Astrocyte (in vitro differentiated cells and primary cell): ENCODE measurements at regions not wholly inside any gene's neighbourhood (a gene's known extent, or its start where the extent isn't known, plus 50 kb on each side); places are given as distances from the start of the nearest gene placed in this dataset.

ENCODE experiments used
- DNase-seq: peaks from one replicate; pipeline ENCODE4 v3.0.0-alpha.2; 2010; ENCODE audit warnings: low read depth
- FAIRE-seq: peaks from 2 replicates; lab custom pipeline; 2011; peaks lifted over from hg19 to GRCh38; lab: Jason Lieb, UNC
- H2AFZ ChIP-seq: 2 replicates; pipeline ENCODE4 v1.6.0; 2012; ENCODE audit warnings: low read depth, low read length, inconsistent platforms
- H3K27ac ChIP-seq: 2 replicates; pipeline ENCODE4 v1.5.1; 2011; ENCODE audit warnings: low read depth, low read length, inconsistent platforms
- H3K27me3 ChIP-seq: 2 replicates; pipeline ENCODE4 v1.6.0; 2011; ENCODE audit warnings: low read length, inconsistent platforms; ENCODE audit not compliant: insufficient read depth
- H3K36me3 ChIP-seq: 2 replicates; pipeline ENCODE4 v1.5.1; 2011; ENCODE audit warnings: low read length, inconsistent platforms; ENCODE audit not compliant: insufficient read depth
- H3K4me1 ChIP-seq: 2 replicates; pipeline ENCODE4 v1.5.1; 2011; ENCODE audit warnings: low read length, inconsistent platforms; ENCODE audit not compliant: insufficient read depth
- H3K4me2 ChIP-seq: 2 replicates; pipeline ENCODE4 v1.6.0; 2012; ENCODE audit warnings: low read length, inconsistent platforms
- H3K4me3 ChIP-seq: 2 replicates; pipeline ENCODE4 v1.5.1; 2011; ENCODE audit warnings: low read depth, mild to moderate bottlenecking, low read length, inconsistent platforms; ENCODE audit not compliant: insufficient read depth
- H3K79me2 ChIP-seq: 2 replicates; pipeline ENCODE4 v1.6.0; 2012; ENCODE audit warnings: mild to moderate bottlenecking, low read length, inconsistent platforms; ENCODE audit not compliant: insufficient read depth
- H3K9ac ChIP-seq: 2 replicates; pipeline ENCODE4 v1.6.0; 2012; ENCODE audit warnings: mild to moderate bottlenecking, low read length, inconsistent platforms
- H3K9me3 ChIP-seq: 2 replicates; pipeline ENCODE4 v1.5.1; 2012; ENCODE audit warnings: low read depth, mild to moderate bottlenecking, low read length, inconsistent platforms; ENCODE audit not compliant: insufficient read depth
- H4K20me1 ChIP-seq: 2 replicates; pipeline ENCODE4 v1.6.0; 2012; ENCODE audit warnings: low read length, inconsistent platforms; ENCODE audit not compliant: insufficient read depth
- H3K27ac Mint-ChIP-seq: one replicate; pipeline ENCODE4 v1.8.0; 2021; ENCODE audit warnings: mild to moderate bottlenecking, mixed read lengths; ENCODE audit not compliant: unreplicated experiment
- H3K27me3 Mint-ChIP-seq: one replicate; pipeline ENCODE4 v1.8.0; 2021; ENCODE audit warnings: low read depth, mixed read lengths; ENCODE audit not compliant: unreplicated experiment
- H3K36me3 Mint-ChIP-seq: one replicate; pipeline ENCODE4 v1.8.0; 2021; ENCODE audit warnings: low read depth, mixed read lengths; ENCODE audit not compliant: unreplicated experiment
- H3K4me1 Mint-ChIP-seq: one replicate; pipeline ENCODE4 v1.8.0; 2021; ENCODE audit warnings: low read depth, mixed read lengths; ENCODE audit not compliant: unreplicated experiment
- H3K4me3 Mint-ChIP-seq: one replicate; pipeline ENCODE4 v1.8.0; 2021; ENCODE audit warnings: mild to moderate bottlenecking, moderate library complexity, mixed read lengths; ENCODE audit not compliant: unreplicated experiment
- H3K9me3 Mint-ChIP-seq: one replicate; pipeline ENCODE4 v1.8.0; 2021; ENCODE audit warnings: mild to moderate bottlenecking, mixed read lengths; ENCODE audit not compliant: unreplicated experiment
- CTCF ChIP-seq: IDR thresholded peaks from 2 replicates; pipeline ENCODE4 v1.5.1; 2011; ENCODE audit warnings: low read depth, mild to moderate bottlenecking, inconsistent platforms, low read length, moderate library complexity; ENCODE audit not compliant: insufficient read depth
- EZH2 ChIP-seq: IDR thresholded peaks from 2 replicates; pipeline ENCODE4 v1.6.1; 2012; ENCODE audit warnings: mild to moderate bottlenecking, low read length, inconsistent platforms; ENCODE audit not compliant: insufficient read depth

- FAIRE-seq = no peak
- TF ChIP-seq CTCF = no peak
Observed at GRCh38 chr4:14233126-14233525, 605.6 kb upstream of the BOD1L1 start.

GRCh38 chr4:14234307-14234706, 606.8 kb upstream of the BOD1L1 start:
- Histone ChIP-seq H3K27ac (no peak overlapping the region), H3K4me2 (no peak overlapping the region), H3K79me2 (no peaks in the 10 kb centered on the region), H3K9ac (no peak overlapping the region), H3K9me3 (no peaks in the 10 kb centered on the region), H2AFZ (no peak overlapping the region), H3K36me3 (no peaks in the 10 kb centered on the region), H4K20me1 (no peaks in the 10 kb centered on the region), H3K4me3 (no peak overlapping the region), H3K27me3 (no peaks in the 10 kb centered on the region), H3K4me1 (no peaks in the 10 kb centered on the region)
- H3K27ac Mint-ChIP-seq = no peak overlapping the region
- DNase-seq (no peak), FAIRE-seq (no peak)
- H3K9me3 Mint-ChIP-seq = peaks cover 6% of the 10 kb centered on the region
- no peak overlapping the region for H3K4me3 Mint-ChIP-seq
- peaks cover 3% of the 10 kb centered on the region for H3K27me3 Mint-ChIP-seq
- TF ChIP-seq EZH2 (no peak), CTCF (no peak)
- no peaks in the 10 kb centered on the region for H3K4me1 Mint-ChIP-seq
- no peaks in the 10 kb centered on the region for H3K36me3 Mint-ChIP-seq

More at GRCh38 chr4:14233126-14233525, 605.6 kb upstream of the BOD1L1 start:
- Histone ChIP-seq H3K36me3 (no peaks in the 10 kb centered on the region), H3K4me1 (no peaks in the 10 kb centered on the region), H2AFZ (no peak overlapping the region), H4K20me1 (no peaks in the 10 kb centered on the region), H3K9ac (no peak overlapping the region), H3K4me3 (no peak overlapping the region), H3K4me2 (no peak overlapping the region), H3K27ac (no peak overlapping the region), H3K9me3 (no peaks in the 10 kb centered on the region), H3K79me2 (no peaks in the 10 kb centered on the region), H3K27me3 (no peaks in the 10 kb centered on the region)
- Mint-ChIP-seq H3K36me3 (no peaks in the 10 kb centered on the region), H3K27ac (no peak overlapping the region), H3K4me1 (no peaks in the 10 kb centered on the region), H3K9me3 (peaks cover 6% of the 10 kb centered on the region), H3K4me3 (no peak overlapping the region), H3K27me3 (peaks cover 6% of the 10 kb centered on the region)
- DNase-seq = no peak

- H4K20me1 ChIP-seq = no peaks in the 10 kb centered on the region
- no peaks in the 10 kb centered on the region for H3K79me2 ChIP-seq
- H3K9me3 ChIP-seq = no peaks in the 10 kb centered on the region
- TF ChIP-seq EZH2 (no peak), CTCF (no peak)
- no peak overlapping the region for H3K4me3 ChIP-seq
- H3K27me3 Mint-ChIP-seq = no peaks in the 10 kb centered on the region
- H3K9me3 Mint-ChIP-seq = peaks cover 6% of the 10 kb centered on the region
- H3K4me3 Mint-ChIP-seq = no peak overlapping the region
- H2AFZ ChIP-seq = no peak overlapping the region
- H3K27ac Mint-ChIP-seq = no peak overlapping the region
- no peak overlapping the region for H3K9ac ChIP-seq
- no peaks in the 10 kb centered on the region for H3K36me3 ChIP-seq
- DNase-seq = no peak
- no peaks in the 10 kb centered on the region for H3K4me1 ChIP-seq
- no peaks in the 10 kb centered on the region for H3K36me3 Mint-ChIP-seq
- no peak for FAIRE-seq
- no peaks in the 10 kb centered on the region for H3K4me1 Mint-ChIP-seq
- no peaks in the 10 kb centered on the region for H3K27me3 ChIP-seq
- H3K27ac ChIP-seq = no peak overlapping the region
- no peak overlapping the region for H3K4me2 ChIP-seq
Observed at GRCh38 chr4:14236359-14236758, 608.8 kb upstream of the BOD1L1 start.
